ENCODE measurements at regions not wholly inside any gene's neighbourhood (a gene's known extent, or its start where the extent isn't known, plus 50 kb on each side); places are given as distances from the start of the nearest gene placed in this dataset.

- intact Hi-C loops (cut with micrococcal nuclease) = no loop called here
- no peaks in the 10 kb centered on the region for H3K4me1 Mint-ChIP-seq (ENCODE audit: low read depth)
- DNase-seq (ENCODE audit: low spot score) = no peak
- no peaks in the 10 kb centered on the region for H3K27me3 Mint-ChIP-seq (ENCODE audit: low read depth)
- peaks cover 7% of the 10 kb centered on the region for H3K9me3 Mint-ChIP-seq
- H3K4me3 Mint-ChIP-seq (ENCODE audit: low read depth) = no peak overlapping the region
- H3K36me3 Mint-ChIP-seq (ENCODE audit: low read depth) = no peaks in the 10 kb centered on the region
- H3K27ac Mint-ChIP-seq = no peak overlapping the region
Measured at GRCh38 chr12:60120199-60120598, 524.4 kb downstream of the SLC16A7 start.

GRCh38 chr12:60123557-60123956, 527.7 kb downstream of the SLC16A7 start:
- no peak overlapping the region for H3K4me3 Mint-ChIP-seq (ENCODE audit: low read depth)
- H3K36me3 Mint-ChIP-seq (ENCODE audit: low read depth) = no peaks in the 10 kb centered on the region
- no peak overlapping the region for H3K27ac Mint-ChIP-seq
- no peak for DNase-seq (ENCODE audit: low spot score)
- no peaks in the 10 kb centered on the region for H3K27me3 Mint-ChIP-seq (ENCODE audit: low read depth)
- peaks cover 9% of the 10 kb centered on the region for H3K9me3 Mint-ChIP-seq
- no peaks in the 10 kb centered on the region for H3K4me1 Mint-ChIP-seq (ENCODE audit: low read depth)
- intact Hi-C loops (cut with micrococcal nuclease) = no loop called here

GRCh38 chr12:60137513-60137912, 541.7 kb downstream of the SLC16A7 start:
- no peaks in the 10 kb centered on the region for H3K9me3 Mint-ChIP-seq
- no peak for DNase-seq (ENCODE audit: low spot score)
- no peak overlapping the region for H3K4me3 Mint-ChIP-seq (ENCODE audit: low read depth)
- no peaks in the 10 kb centered on the region for H3K4me1 Mint-ChIP-seq (ENCODE audit: low read depth)
- H3K36me3 Mint-ChIP-seq (ENCODE audit: low read depth) = no peaks in the 10 kb centered on the region
- H3K27ac Mint-ChIP-seq = no peak overlapping the region
- intact Hi-C loops (cut with micrococcal nuclease) = no loop called here
- H3K27me3 Mint-ChIP-seq (ENCODE audit: low read depth) = no peaks in the 10 kb centered on the region

- no peak overlapping the region for H3K27ac Mint-ChIP-seq
- H3K27me3 Mint-ChIP-seq (ENCODE audit: low read depth) = no peaks in the 10 kb centered on the region
- no peaks in the 10 kb centered on the region for H3K4me1 Mint-ChIP-seq (ENCODE audit: low read depth)
- no peaks in the 10 kb centered on the region for H3K36me3 Mint-ChIP-seq (ENCODE audit: low read depth)
- intact Hi-C loops (cut with micrococcal nuclease) = no loop called here
- DNase-seq (ENCODE audit: low spot score) = no peak
- H3K9me3 Mint-ChIP-seq = no peaks in the 10 kb centered on the region
- no peak overlapping the region for H3K4me3 Mint-ChIP-seq (ENCODE audit: low read depth)
Measured at GRCh38 chr12:60138526-60138925, 542.7 kb downstream of the SLC16A7 start.

GRCh38 chr12:60144395-60144794, 548.6 kb downstream of the SLC16A7 start:
- no peaks in the 10 kb centered on the region for H3K36me3 Mint-ChIP-seq (ENCODE audit: low read depth)
- H3K4me3 Mint-ChIP-seq (ENCODE audit: low read depth) = no peak overlapping the region
- H3K27ac Mint-ChIP-seq = no peak overlapping the region
- no peaks in the 10 kb centered on the region for H3K27me3 Mint-ChIP-seq (ENCODE audit: low read depth)
- no peaks in the 10 kb centered on the region for H3K4me1 Mint-ChIP-seq (ENCODE audit: low read depth)
- intact Hi-C loops (cut with micrococcal nuclease) = no loop called here
- H3K9me3 Mint-ChIP-seq = no peaks in the 10 kb centered on the region
- no peak for DNase-seq (ENCODE audit: low spot score)

- H3K4me3 Mint-ChIP-seq (ENCODE audit: low read depth) = no peak overlapping the region
- no peaks in the 10 kb centered on the region for H3K4me1 Mint-ChIP-seq (ENCODE audit: low read depth)
- H3K27me3 Mint-ChIP-seq (ENCODE audit: low read depth) = no peaks in the 10 kb centered on the region
- DNase-seq (ENCODE audit: low spot score) = no peak
- H3K9me3 Mint-ChIP-seq = no peaks in the 10 kb centered on the region
- intact Hi-C loops (cut with micrococcal nuclease) = no loop called here
- no peak overlapping the region for H3K27ac Mint-ChIP-seq
- H3K36me3 Mint-ChIP-seq (ENCODE audit: low read depth) = no peaks in the 10 kb centered on the region
Measured at GRCh38 chr12:60148109-60148508, 552.3 kb downstream of the SLC16A7 start.

- no peaks in the 10 kb centered on the region for H3K27me3 Mint-ChIP-seq (ENCODE audit: low read depth)
- DNase-seq (ENCODE audit: low spot score) = no peak
- intact Hi-C loops (cut with micrococcal nuclease) = no loop called here
- no peaks in the 10 kb centered on the region for H3K9me3 Mint-ChIP-seq
- no peak overlapping the region for H3K27ac Mint-ChIP-seq
- H3K4me3 Mint-ChIP-seq (ENCODE audit: low read depth) = no peak overlapping the region
- no peaks in the 10 kb centered on the region for H3K4me1 Mint-ChIP-seq (ENCODE audit: low read depth)
- H3K36me3 Mint-ChIP-seq (ENCODE audit: low read depth) = no peaks in the 10 kb centered on the region
Measured at GRCh38 chr12:60148831-60149230, 553.0 kb downstream of the SLC16A7 start.

GRCh38 chr12:60152756-60153155, 556.9 kb downstream of the SLC16A7 start:
- no peaks in the 10 kb centered on the region for H3K9me3 Mint-ChIP-seq
- no peak for DNase-seq (ENCODE audit: low spot score)
- no peaks in the 10 kb centered on the region for H3K27me3 Mint-ChIP-seq (ENCODE audit: low read depth)
- intact Hi-C loops (cut with micrococcal nuclease) = no loop called here
- H3K27ac Mint-ChIP-seq = no peak overlapping the region
- no peaks in the 10 kb centered on the region for H3K4me1 Mint-ChIP-seq (ENCODE audit: low read depth)
- H3K36me3 Mint-ChIP-seq (ENCODE audit: low read depth) = no peaks in the 10 kb centered on the region
- no peak overlapping the region for H3K4me3 Mint-ChIP-seq (ENCODE audit: low read depth)

- H3K27ac Mint-ChIP-seq = no peak overlapping the region
- intact Hi-C loops (cut with micrococcal nuclease) = no loop called here
- no peaks in the 10 kb centered on the region for H3K27me3 Mint-ChIP-seq (ENCODE audit: low read depth)
- H3K9me3 Mint-ChIP-seq = no peaks in the 10 kb centered on the region
- H3K4me1 Mint-ChIP-seq (ENCODE audit: low read depth) = no peaks in the 10 kb centered on the region
- no peak overlapping the region for H3K4me3 Mint-ChIP-seq (ENCODE audit: low read depth)
- H3K36me3 Mint-ChIP-seq (ENCODE audit: low read depth) = no peaks in the 10 kb centered on the region
- DNase-seq (ENCODE audit: low spot score) = no peak
Measured at GRCh38 chr12:60159761-60160160, 563.9 kb downstream of the SLC16A7 start.

- no peaks in the 10 kb centered on the region for H3K36me3 Mint-ChIP-seq (ENCODE audit: low read depth)
- no peaks in the 10 kb centered on the region for H3K4me1 Mint-ChIP-seq (ENCODE audit: low read depth)
- H3K27ac Mint-ChIP-seq = no peak overlapping the region
- intact Hi-C loops (cut with micrococcal nuclease) = no loop called here
- H3K27me3 Mint-ChIP-seq (ENCODE audit: low read depth) = no peaks in the 10 kb centered on the region
- H3K4me3 Mint-ChIP-seq (ENCODE audit: low read depth) = no peak overlapping the region
- no peaks in the 10 kb centered on the region for H3K9me3 Mint-ChIP-seq
- no peak for DNase-seq (ENCODE audit: low spot score)
Measured at GRCh38 chr12:60162988-60163720, 567.3 kb downstream of the SLC16A7 start.

GRCh38 chr12:60165781-60166180, 570.0 kb downstream of the SLC16A7 start:
- no peaks in the 10 kb centered on the region for H3K9me3 Mint-ChIP-seq
- H3K27me3 Mint-ChIP-seq (ENCODE audit: low read depth) = no peaks in the 10 kb centered on the region
- no peak for DNase-seq (ENCODE audit: low spot score)
- H3K27ac Mint-ChIP-seq = no peak overlapping the region
- H3K4me3 Mint-ChIP-seq (ENCODE audit: low read depth) = no peak overlapping the region
- no peaks in the 10 kb centered on the region for H3K4me1 Mint-ChIP-seq (ENCODE audit: low read depth)
- H3K36me3 Mint-ChIP-seq (ENCODE audit: low read depth) = no peaks in the 10 kb centered on the region
- intact Hi-C loops (cut with micrococcal nuclease) = no loop called here

GRCh38 chr12:60168441-60168840, 572.6 kb downstream of the SLC16A7 start:
- H3K4me3 Mint-ChIP-seq (ENCODE audit: low read depth) = no peak overlapping the region
- no peaks in the 10 kb centered on the region for H3K36me3 Mint-ChIP-seq (ENCODE audit: low read depth)
- DNase-seq (ENCODE audit: low spot score) = no peak
- no peak overlapping the region for H3K27ac Mint-ChIP-seq
- H3K27me3 Mint-ChIP-seq (ENCODE audit: low read depth) = no peaks in the 10 kb centered on the region
- no peaks in the 10 kb centered on the region for H3K4me1 Mint-ChIP-seq (ENCODE audit: low read depth)
- intact Hi-C loops (cut with micrococcal nuclease) = no loop called here
- H3K9me3 Mint-ChIP-seq = no peaks in the 10 kb centered on the region

- H3K4me3 Mint-ChIP-seq (ENCODE audit: low read depth) = no peak overlapping the region
- no peaks in the 10 kb centered on the region for H3K36me3 Mint-ChIP-seq (ENCODE audit: low read depth)
- intact Hi-C loops (cut with micrococcal nuclease) = no loop called here
- H3K9me3 Mint-ChIP-seq = no peaks in the 10 kb centered on the region
- H3K4me1 Mint-ChIP-seq (ENCODE audit: low read depth) = no peaks in the 10 kb centered on the region
- no peak for DNase-seq (ENCODE audit: low spot score)
- no peak overlapping the region for H3K27ac Mint-ChIP-seq
- no peaks in the 10 kb centered on the region for H3K27me3 Mint-ChIP-seq (ENCODE audit: low read depth)
Measured at GRCh38 chr12:60169904-60170303, 574.1 kb downstream of the SLC16A7 start.

All from activated T-helper 2 cell treated with anti-CD3 and anti-CD28 coated beads, Interferon-gamma antibody, Interleukin-2, Interleukin-4, amounts not matched to agents 10 μg/mL and 5 μg/mL and 100 μg/mL, durations not matched to agents 14 hours and 24 hours and 36 hours (primary cell).